ENCODE measurements at regions not wholly inside any gene's neighbourhood (a gene's known extent, or its start where the extent isn't known, plus 50 kb on each side); places are given as distances from the start of the nearest gene placed in this dataset.
"Not testable (repeated sequence)": the region's sequence is repeated elsewhere in the genome, so short reads cannot be mapped to it uniquely, and the experiment has no call there.

GRCh38 chr3:22700876-22701275, 502.3 kb upstream of the UBE2E2 start:
- Mint-ChIP-seq H3K4me1 (no peaks in the 10 kb centered on the region), H3K9me3 (no peaks in the 10 kb centered on the region), H3K27me3 (no peaks in the 10 kb centered on the region), H3K4me3 (no peak overlapping the region), H3K27ac (no peak overlapping the region), H3K36me3 (ENCODE audit: low read depth) (no peaks in the 10 kb centered on the region)
- ChIA-PET CTCF (no interaction called here), POLR2A (no interaction called here)
- DNase-seq, result no peak

GRCh38 chr3:22704166-22704565, 499.0 kb upstream of the UBE2E2 start:
- ChIA-PET POLR2A (no interaction called here), CTCF (no interaction called here)
- Mint-ChIP-seq H3K4me3 (no peak overlapping the region), H3K9me3 (no peaks in the 10 kb centered on the region), H3K27ac (no peak overlapping the region), H3K27me3 (no peaks in the 10 kb centered on the region), H3K4me1 (no peaks in the 10 kb centered on the region), H3K36me3 (ENCODE audit: low read depth) (no peaks in the 10 kb centered on the region)
- no peak for DNase-seq

- Mint-ChIP-seq H3K27me3 (no peaks in the 10 kb centered on the region), H3K9me3 (no peaks in the 10 kb centered on the region), H3K4me1 (no peaks in the 10 kb centered on the region), H3K4me3 (no peak overlapping the region), H3K36me3 (ENCODE audit: low read depth) (no peaks in the 10 kb centered on the region), H3K27ac (no peak overlapping the region)
- ChIA-PET POLR2A (no interaction called here), CTCF (no interaction called here)
- no peak for DNase-seq
Measured at GRCh38 chr3:22704571-22705354, 498.4 kb upstream of the UBE2E2 start.

- H3K9me3 Mint-ChIP-seq; POLR2A ChIA-PET; H3K27ac Mint-ChIP-seq; H3K4me1 Mint-ChIP-seq; DNase-seq; CTCF ChIA-PET; H3K4me3 Mint-ChIP-seq; H3K36me3 Mint-ChIP-seq (ENCODE audit: low read depth); H3K27me3 Mint-ChIP-seq: not testable (repeated sequence)
Measured at GRCh38 chr3:22706922-22707321, 496.2 kb upstream of the UBE2E2 start.

- POLR2A ChIA-PET, result no interaction called here
- Mint-ChIP-seq H3K4me1 (no peaks in the 10 kb centered on the region), H3K4me3 (no peak overlapping the region), H3K27me3 (no peaks in the 10 kb centered on the region), H3K36me3 (ENCODE audit: low read depth) (no peaks in the 10 kb centered on the region), H3K27ac (no peak overlapping the region), H3K9me3 (no peaks in the 10 kb centered on the region)
- no peak for DNase-seq
- CTCF ChIA-PET, result no interaction called here
Measured at GRCh38 chr3:22713936-22714335, 489.2 kb upstream of the UBE2E2 start.

GRCh38 chr3:22714749-22715148, 488.4 kb upstream of the UBE2E2 start:
- Mint-ChIP-seq H3K36me3 (ENCODE audit: low read depth) (no peaks in the 10 kb centered on the region), H3K4me3 (no peak overlapping the region), H3K4me1 (no peaks in the 10 kb centered on the region), H3K9me3 (no peaks in the 10 kb centered on the region), H3K27me3 (no peaks in the 10 kb centered on the region), H3K27ac (no peak overlapping the region)
- ChIA-PET CTCF (no interaction called here), POLR2A (no interaction called here)
- no peak for DNase-seq

GRCh38 chr3:22720596-22720995, 482.5 kb upstream of the UBE2E2 start:
- CTCF ChIA-PET, result no interaction called here
- no peak for DNase-seq
- no peak overlapping the region for H3K4me3 Mint-ChIP-seq
- H3K4me1 Mint-ChIP-seq, result no peaks in the 10 kb centered on the region
- H3K27ac Mint-ChIP-seq, result no peak overlapping the region
- POLR2A ChIA-PET, result no interaction called here
- H3K9me3 Mint-ChIP-seq, result peaks cover 2% of the 10 kb centered on the region
- no peaks in the 10 kb centered on the region for H3K36me3 Mint-ChIP-seq (ENCODE audit: low read depth)
- H3K27me3 Mint-ChIP-seq, result no peaks in the 10 kb centered on the region

GRCh38 chr3:22724420-22724819, 478.7 kb upstream of the UBE2E2 start:
- Mint-ChIP-seq H3K36me3 (ENCODE audit: low read depth) (no peaks in the 10 kb centered on the region), H3K4me3 (no peak overlapping the region), H3K4me1 (no peaks in the 10 kb centered on the region), H3K9me3 (peaks cover 2% of the 10 kb centered on the region), H3K27me3 (no peaks in the 10 kb centered on the region), H3K27ac (no peak overlapping the region)
- ChIA-PET CTCF (no interaction called here), POLR2A (no interaction called here)
- no peak for DNase-seq

GRCh38 chr3:22728406-22728805, 474.7 kb upstream of the UBE2E2 start:
- Mint-ChIP-seq H3K4me3 (no peak overlapping the region), H3K27me3 (no peaks in the 10 kb centered on the region), H3K27ac (no peak overlapping the region), H3K36me3 (ENCODE audit: low read depth) (no peaks in the 10 kb centered on the region), H3K9me3 (no peaks in the 10 kb centered on the region), H3K4me1 (no peaks in the 10 kb centered on the region)
- no peak for DNase-seq
- ChIA-PET POLR2A (no interaction called here), CTCF (no interaction called here)

GRCh38 chr3:22729212-22729611, 473.9 kb upstream of the UBE2E2 start:
- DNase-seq, result no peak
- ChIA-PET POLR2A (no interaction called here), CTCF (no interaction called here)
- Mint-ChIP-seq H3K9me3 (no peaks in the 10 kb centered on the region), H3K4me1 (no peaks in the 10 kb centered on the region), H3K27me3 (no peaks in the 10 kb centered on the region), H3K4me3 (no peak overlapping the region), H3K27ac (no peak overlapping the region), H3K36me3 (ENCODE audit: low read depth) (no peaks in the 10 kb centered on the region)

GRCh38 chr3:22729981-22730380, 473.1 kb upstream of the UBE2E2 start:
- ChIA-PET CTCF (no interaction called here), POLR2A (no interaction called here)
- Mint-ChIP-seq H3K4me3 (no peak overlapping the region), H3K27me3 (no peaks in the 10 kb centered on the region), H3K27ac (no peak overlapping the region), H3K4me1 (no peaks in the 10 kb centered on the region), H3K36me3 (ENCODE audit: low read depth) (no peaks in the 10 kb centered on the region), H3K9me3 (no peaks in the 10 kb centered on the region)
- no peak for DNase-seq

- ChIA-PET CTCF (no interaction called here), POLR2A (no interaction called here)
- Mint-ChIP-seq H3K9me3 (no peaks in the 10 kb centered on the region), H3K27ac (no peak overlapping the region), H3K27me3 (no peaks in the 10 kb centered on the region), H3K4me3 (no peak overlapping the region), H3K4me1 (no peaks in the 10 kb centered on the region), H3K36me3 (ENCODE audit: low read depth) (no peaks in the 10 kb centered on the region)
- no peak for DNase-seq
Measured at GRCh38 chr3:22730701-22731100, 472.4 kb upstream of the UBE2E2 start.

- no peak overlapping the region for H3K27ac Mint-ChIP-seq
- no peaks in the 10 kb centered on the region for H3K36me3 Mint-ChIP-seq (ENCODE audit: low read depth)
- H3K4me1 Mint-ChIP-seq, result no peaks in the 10 kb centered on the region
- no peak for DNase-seq
- H3K4me3 Mint-ChIP-seq, result no peak overlapping the region
- no peaks in the 10 kb centered on the region for H3K9me3 Mint-ChIP-seq
- H3K27me3 Mint-ChIP-seq, result no peaks in the 10 kb centered on the region
- ChIA-PET POLR2A (no interaction called here), CTCF (no interaction called here)
Measured at GRCh38 chr3:22731901-22732300, 471.2 kb upstream of the UBE2E2 start.

GRCh38 chr3:22732641-22733040, 470.5 kb upstream of the UBE2E2 start:
- H3K36me3 Mint-ChIP-seq (ENCODE audit: low read depth), result no peaks in the 10 kb centered on the region
- POLR2A ChIA-PET, result no interaction called here
- H3K4me1 Mint-ChIP-seq, result no peaks in the 10 kb centered on the region
- no peaks in the 10 kb centered on the region for H3K27me3 Mint-ChIP-seq
- H3K4me3 Mint-ChIP-seq, result no peak overlapping the region
- CTCF ChIA-PET, result no interaction called here
- no peak overlapping the region for H3K27ac Mint-ChIP-seq
- H3K9me3 Mint-ChIP-seq, result peaks cover 2% of the 10 kb centered on the region
- no peak for DNase-seq

All from activated CD4-positive, alpha-beta T cell treated with anti-CD3 and anti-CD28 coated beads, Interleukin-2, amount 10 ng/mL, durations not matched to agents 7 days and 5 days (primary cell).